Liver (tissue), 8 donors: ENCODE measurements at regions not wholly inside any gene's neighbourhood (a gene's known extent, or its start where the extent isn't known, plus 50 kb on each side); places are given as distances from the start of the nearest gene placed in this dataset.

Experiments
- DNase-seq: peaks from one replicate; pipeline ENCODE4 v3.0.0-alpha.2; 2017; ENCODE audit warnings: low spot score
- H3K27ac ChIP-seq, 2 donors: one replicate each; pipeline ENCODE4 v1.7.0; 2013; ENCODE audit warnings: inconsistent platforms in 2 of 2, low read length in 2 of 2, control low read depth in 1 of 2, low read depth in 1 of 2, mild to moderate bottlenecking in 1 of 2
- H3K27me3 ChIP-seq, 4 donors: one replicate each; pipeline versions ENCODE4 v1.6.1 to v1.7.0; 2013; ENCODE audit warnings: low read length in 3 of 4, inconsistent platforms in 1 of 4, mild to moderate bottlenecking in 1 of 4, moderate library complexity in 1 of 4; ENCODE audit not compliant: control insufficient read depth in 4 of 4, insufficient read depth in 4 of 4
- H3K36me3 ChIP-seq, 4 donors: one replicate each; pipeline versions ENCODE4 v1.6.1 to v1.7.0; 2013; ENCODE audit warnings: low read length in 3 of 4, mild to moderate bottlenecking in 3 of 4, low read depth in 1 of 4, moderate library complexity in 1 of 4; ENCODE audit not compliant: control insufficient read depth in 4 of 4, insufficient read depth in 3 of 4
- H3K4me1 ChIP-seq, 4 donors: one replicate each; pipeline versions ENCODE4 v1.6.1 to v1.7.0; 2013; ENCODE audit warnings: low read length in 3 of 4, mild to moderate bottlenecking in 3 of 4, moderate library complexity in 1 of 4; ENCODE audit not compliant: control insufficient read depth in 4 of 4, insufficient read depth in 4 of 4
- H3K4me3 ChIP-seq, 3 donors: one replicate each; pipeline versions ENCODE4 v1.6.1 to v1.7.0; 2013; ENCODE audit warnings: low read length in 3 of 3, control low read depth in 1 of 3, low read depth in 1 of 3, mild to moderate bottlenecking in 1 of 3
- H3K9ac ChIP-seq, 2 donors: one replicate each; pipeline ENCODE4 v1.7.0; 2013; ENCODE audit warnings: low read length in 2 of 2, mild to moderate bottlenecking in 2 of 2, moderate library complexity in 2 of 2, control low read depth in 1 of 2, low read depth in 1 of 2
- H3K9me3 ChIP-seq, 4 donors: one replicate each; pipeline versions ENCODE4 v1.6.1 to v1.7.0; 2013; ENCODE audit warnings: low read length in 3 of 4; ENCODE audit not compliant: control insufficient read depth in 4 of 4
- EGR1 ChIP-seq, 2 donors: IDR thresholded peaks; 2 replicates each; pipeline ENCODE4 v1.6.1; 2016 to 2018; ENCODE audit warnings: antibody characterized with exemption in 2 of 2, low read depth in 2 of 2
- FOXA1 ChIP-seq: IDR thresholded peaks from 2 replicates; pipeline ENCODE4 v1.6.1; 2016; ENCODE audit warnings: antibody characterized with exemption
- FOXA2 ChIP-seq: IDR thresholded peaks from 2 replicates; pipeline ENCODE4 v1.6.1; 2016; ENCODE audit warnings: antibody characterized with exemption
- GABPA ChIP-seq, 2 donors: IDR thresholded peaks in 1 of 2; conservative IDR thresholded peaks in 1 of 2; 2 replicates each; pipeline ENCODE4 v1.6.1; 2016; ENCODE audit warnings: antibody characterized with exemption in 2 of 2, mild to moderate bottlenecking in 1 of 2, moderate library complexity in 1 of 2
- HNF4A ChIP-seq, 2 donors: conservative IDR thresholded peaks; 2 replicates each; pipeline ENCODE4 v1.6.1; 2016; ENCODE audit warnings: antibody characterized with exemption in 2 of 2, mild to moderate bottlenecking in 2 of 2
- JUND ChIP-seq, 2 donors: IDR thresholded peaks; 2 replicates each; pipeline ENCODE4 v1.6.1; 2016; ENCODE audit warnings: antibody characterized with exemption in 2 of 2
- MAX ChIP-seq: IDR thresholded peaks from 2 replicates; pipeline ENCODE4 v1.6.1; 2016; ENCODE audit warnings: antibody characterized with exemption
- NR2F2 ChIP-seq: IDR thresholded peaks from 2 replicates; pipeline ENCODE4 v1.6.1; 2016; ENCODE audit warnings: antibody characterized with exemption
- RAD21 ChIP-seq, 2 donors: IDR thresholded peaks; 2 replicates each; pipeline ENCODE4 v1.6.1; 2016; ENCODE audit warnings: antibody characterized with exemption in 2 of 2, mild to moderate bottlenecking in 2 of 2
- REST ChIP-seq: IDR thresholded peaks from 2 replicates; pipeline ENCODE4 v1.6.1; 2016; ENCODE audit warnings: antibody characterized with exemption, mild to moderate bottlenecking
- RXRA ChIP-seq, 2 donors: IDR thresholded peaks; 2 replicates each; pipeline ENCODE4 v1.6.1; 2017 to 2018; ENCODE audit warnings: antibody characterized with exemption in 2 of 2, mild to moderate bottlenecking in 1 of 2
- SP1 ChIP-seq: IDR thresholded peaks from 2 replicates; pipeline ENCODE4 v1.6.1; 2018; ENCODE audit warnings: antibody characterized with exemption, mild to moderate bottlenecking
- TAF1 ChIP-seq: conservative IDR thresholded peaks from 2 replicates; pipeline ENCODE4 v1.6.1; 2016; ENCODE audit warnings: antibody characterized with exemption, mild to moderate bottlenecking
- ZBTB33 ChIP-seq: IDR thresholded peaks from 2 replicates; pipeline ENCODE4 v1.6.1; 2016; ENCODE audit warnings: antibody characterized with exemption
- WGBS: extraction: QIAGEN DNeasy Blood & Tissue Kit; methylation state at CpG from one replicate; pipeline ENCODE4 v1.1.7; 2013; 5-methylcytosine and 5-hydroxymethylcytosine counted together
- TF ChIP-seq, protein P1 (sequence below): IDR thresholded peaks from 2 replicates; pipeline ENCODE4 v1.6.1; 2016; ENCODE audit warnings: antibody characterized with exemption
- TF ChIP-seq, protein P2 (sequence below): fragments of 150-350 bp; IDR thresholded peaks from 2 replicates; pipeline ENCODE4 v1.5.1; 2017; ENCODE audit warnings: improper control_type of control experiment, low read depth, low read length; ENCODE audit not compliant: missing input control
- donor health status: healthy.
- donor health status: healthy.
- donor health status: healthy.
- donor health status: healthy.
- donor health status: healthy.

GRCh38 chr20:40134176-40134575 lies 554.9 kb downstream of the MAFB start:
- 57% methylated on average over 1 of the region's 1 CpG for WGBS
- Histone ChIP-seq H3K4me1 (no peaks in the 10 kb centered on the region), H3K36me3 (no peaks in the 10 kb centered on the region), H3K27me3 (peaks cover 0 to 5% (median 0%) of the 10 kb centered on the region in 4 donors), H3K9me3 (peaks cover 0 to 3% (median 0%) of the 10 kb centered on the region in 4 donors), H3K9ac (no peak overlapping the region), H3K27ac (no peak overlapping the region), H3K4me3 (no peak overlapping the region)
- TF ChIP-seq NR2F2 (no peak), RAD21 (IDR thresholded peaks at IDR 0.05) (no peak), FOXA2 (no peak), JUND (IDR thresholded peaks at IDR 0.05) (no peak), REST (no peak), RXRA (IDR thresholded peaks at IDR 0.05) (no peak), HNF4A (conservative IDR thresholded peaks at IDR 0.05) (no peak), FOXA1 (no peak), SP1 (no peak), EGR1 (IDR thresholded peaks at IDR 0.05; ENCODE audit: low read depth in 2 of 2) (no peak)
- TF ChIP-seq, protein P1, sequence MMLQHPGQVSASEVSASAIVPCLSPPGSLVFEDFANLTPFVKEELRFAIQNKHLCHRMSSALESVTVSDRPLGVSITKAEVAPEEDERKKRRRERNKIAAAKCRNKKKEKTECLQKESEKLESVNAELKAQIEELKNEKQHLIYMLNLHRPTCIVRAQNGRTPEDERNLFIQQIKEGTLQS, result no peak
- no peak for DNase-seq

DNA sequence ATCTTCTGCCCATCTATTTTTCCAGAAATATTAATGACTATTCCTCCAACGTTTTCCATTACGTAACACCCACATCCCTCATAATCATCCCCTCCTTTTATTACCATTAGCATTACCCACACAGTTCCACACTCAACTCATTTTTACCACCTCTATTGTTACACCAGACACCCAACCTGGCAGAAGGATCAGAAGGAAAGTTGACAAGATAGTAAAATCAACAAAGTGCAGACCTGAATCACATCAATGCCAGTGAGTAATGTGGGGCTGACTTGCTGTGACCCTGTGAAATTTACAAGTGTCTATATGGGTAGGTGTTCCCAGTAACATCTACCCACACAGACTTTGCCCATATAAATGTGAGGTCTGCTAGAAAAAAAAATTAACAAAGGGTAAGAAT lies 568.2 kb downstream of the MAFB start:
- no peak overlapping the region for H3K9ac ChIP-seq
- WGBS, result 72% methylated on average over 2 of the region's 2 CpGs
- no peaks in the 10 kb centered on the region for H3K27me3 ChIP-seq
- no peaks in the 10 kb centered on the region for H3K4me1 ChIP-seq
- no peak overlapping the region for H3K27ac ChIP-seq
- no peak for DNase-seq
- TF ChIP-seq, protein P2, sequence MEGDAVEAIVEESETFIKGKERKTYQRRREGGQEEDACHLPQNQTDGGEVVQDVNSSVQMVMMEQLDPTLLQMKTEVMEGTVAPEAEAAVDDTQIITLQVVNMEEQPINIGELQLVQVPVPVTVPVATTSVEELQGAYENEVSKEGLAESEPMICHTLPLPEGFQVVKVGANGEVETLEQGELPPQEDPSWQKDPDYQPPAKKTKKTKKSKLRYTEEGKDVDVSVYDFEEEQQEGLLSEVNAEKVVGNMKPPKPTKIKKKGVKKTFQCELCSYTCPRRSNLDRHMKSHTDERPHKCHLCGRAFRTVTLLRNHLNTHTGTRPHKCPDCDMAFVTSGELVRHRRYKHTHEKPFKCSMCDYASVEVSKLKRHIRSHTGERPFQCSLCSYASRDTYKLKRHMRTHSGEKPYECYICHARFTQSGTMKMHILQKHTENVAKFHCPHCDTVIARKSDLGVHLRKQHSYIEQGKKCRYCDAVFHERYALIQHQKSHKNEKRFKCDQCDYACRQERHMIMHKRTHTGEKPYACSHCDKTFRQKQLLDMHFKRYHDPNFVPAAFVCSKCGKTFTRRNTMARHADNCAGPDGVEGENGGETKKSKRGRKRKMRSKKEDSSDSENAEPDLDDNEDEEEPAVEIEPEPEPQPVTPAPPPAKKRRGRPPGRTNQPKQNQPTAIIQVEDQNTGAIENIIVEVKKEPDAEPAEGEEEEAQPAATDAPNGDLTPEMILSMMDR, result no peak
- TF ChIP-seq HNF4A (conservative IDR thresholded peaks at IDR 0.05), result no peak
- no peak for TF ChIP-seq REST
- TF ChIP-seq ZBTB33, result no peak
- TF ChIP-seq GABPA (IDR thresholded peaks at IDR 0.05 in 1 of 2, conservative IDR thresholded peaks at IDR 0.05 in 1 of 2), result no peak
- TF ChIP-seq FOXA1, result no peak
- no peak for TF ChIP-seq TAF1
- no peak for TF ChIP-seq EGR1 (IDR thresholded peaks at IDR 0.05; ENCODE audit: low read depth in 2 of 2)
- no peak for TF ChIP-seq MAX
- H3K9me3 ChIP-seq, result no peaks in the 10 kb centered on the region
- no peaks in the 10 kb centered on the region for H3K36me3 ChIP-seq
- H3K4me3 ChIP-seq, result no peak overlapping the region
